ENCODE measurements at regions not wholly inside any gene's neighbourhood (a gene's known extent, or its start where the extent isn't known, plus 50 kb on each side); places are given as distances from the start of the nearest gene placed in this dataset.

- H3K4me1 Mint-ChIP-seq: no peaks in the 10 kb centered on the region
- H3K9me3 Mint-ChIP-seq: peaks cover 22% of the 10 kb centered on the region
- no peak overlapping the region for H3K27ac Mint-ChIP-seq
- no peaks in the 10 kb centered on the region for H3K36me3 Mint-ChIP-seq (ENCODE audit: low read depth)
- no peak for DNase-seq
- ATAC-seq: no peak
- H3K27me3 Mint-ChIP-seq: no peaks in the 10 kb centered on the region
- no peak overlapping the region for H3K4me3 Mint-ChIP-seq
Measured at GRCh38 chr6:50180646-50181045, 130.9 kb upstream of the DEFB112 start.

- no peaks in the 10 kb centered on the region for H3K27me3 Mint-ChIP-seq
- peaks cover 7% of the 10 kb centered on the region for H3K9me3 Mint-ChIP-seq
- H3K4me1 Mint-ChIP-seq: no peaks in the 10 kb centered on the region
- DNase-seq (no peak), ATAC-seq (no peak)
- no peak overlapping the region for H3K4me3 Mint-ChIP-seq
- no peak overlapping the region for H3K27ac Mint-ChIP-seq
- H3K36me3 Mint-ChIP-seq (ENCODE audit: low read depth): no peaks in the 10 kb centered on the region
Measured at GRCh38 chr6:50185006-50185405, 135.3 kb upstream of the DEFB112 start.

GRCh38 chr6:50187351-50187921 is 137.7 kb upstream of the DEFB112 start:
- no peaks in the 10 kb centered on the region for H3K4me1 Mint-ChIP-seq
- ATAC-seq (no peak), DNase-seq (no peak)
- H3K4me3 Mint-ChIP-seq: no peak overlapping the region
- H3K27ac Mint-ChIP-seq: no peak overlapping the region
- no peaks in the 10 kb centered on the region for H3K36me3 Mint-ChIP-seq (ENCODE audit: low read depth)
- H3K27me3 Mint-ChIP-seq: no peaks in the 10 kb centered on the region
- H3K9me3 Mint-ChIP-seq: peaks cover 7% of the 10 kb centered on the region

GRCh38 chr6:50198245-50198644 is 148.5 kb upstream of the DEFB112 start:
- Mint-ChIP-seq H3K36me3 (ENCODE audit: low read depth) (no peaks in the 10 kb centered on the region), H3K9me3 (peaks cover 6% of the 10 kb centered on the region), H3K27ac (no peak overlapping the region), H3K4me3 (no peak overlapping the region), H3K27me3 (no peaks in the 10 kb centered on the region), H3K4me1 (no peaks in the 10 kb centered on the region)
- no peak for DNase-seq
- ATAC-seq: no peak

GRCh38 chr6:50202766-50203165 is 153.0 kb upstream of the DEFB112 start:
- no peak for DNase-seq
- Mint-ChIP-seq H3K27me3 (no peaks in the 10 kb centered on the region), H3K4me1 (no peaks in the 10 kb centered on the region), H3K9me3 (peaks cover 6% of the 10 kb centered on the region), H3K4me3 (no peak overlapping the region), H3K27ac (no peak overlapping the region), H3K36me3 (ENCODE audit: low read depth) (no peaks in the 10 kb centered on the region)
- no peak for ATAC-seq

- Mint-ChIP-seq H3K4me3 (no peak overlapping the region), H3K36me3 (ENCODE audit: low read depth) (no peaks in the 10 kb centered on the region), H3K9me3 (peaks cover 6% of the 10 kb centered on the region), H3K27me3 (no peaks in the 10 kb centered on the region), H3K4me1 (no peaks in the 10 kb centered on the region), H3K27ac (no peak overlapping the region)
- DNase-seq (no peak), ATAC-seq (no peak)
Measured at GRCh38 chr6:50211582-50211981, 161.9 kb upstream of the DEFB112 start.

GRCh38 chr6:50213146-50213545 is 163.4 kb upstream of the DEFB112 start:
- no peaks in the 10 kb centered on the region for H3K4me1 Mint-ChIP-seq
- H3K27me3 Mint-ChIP-seq: no peaks in the 10 kb centered on the region
- H3K36me3 Mint-ChIP-seq (ENCODE audit: low read depth): no peaks in the 10 kb centered on the region
- ATAC-seq (no peak), DNase-seq (no peak)
- no peak overlapping the region for H3K27ac Mint-ChIP-seq
- peaks cover 6% of the 10 kb centered on the region for H3K9me3 Mint-ChIP-seq
- no peak overlapping the region for H3K4me3 Mint-ChIP-seq

GRCh38 chr6:50214937-50215336 is 165.2 kb upstream of the DEFB112 start:
- no peaks in the 10 kb centered on the region for H3K4me1 Mint-ChIP-seq
- ATAC-seq: no peak
- H3K36me3 Mint-ChIP-seq (ENCODE audit: low read depth): no peaks in the 10 kb centered on the region
- H3K27ac Mint-ChIP-seq: no peak overlapping the region
- no peak overlapping the region for H3K4me3 Mint-ChIP-seq
- peaks cover 6% of the 10 kb centered on the region for H3K9me3 Mint-ChIP-seq
- no peaks in the 10 kb centered on the region for H3K27me3 Mint-ChIP-seq
- DNase-seq: no peak

GRCh38 chr6:50217841-50218240 is 168.1 kb upstream of the DEFB112 start:
- DNase-seq: no peak
- no peak for ATAC-seq
- Mint-ChIP-seq H3K36me3 (ENCODE audit: low read depth) (no peaks in the 10 kb centered on the region), H3K4me3 (no peak overlapping the region), H3K27ac (no peak overlapping the region), H3K4me1 (no peaks in the 10 kb centered on the region), H3K9me3 (peaks cover 17% of the 10 kb centered on the region), H3K27me3 (no peaks in the 10 kb centered on the region)

- H3K4me3 Mint-ChIP-seq: no peak overlapping the region
- no peaks in the 10 kb centered on the region for H3K4me1 Mint-ChIP-seq
- peaks cover 4% of the 10 kb centered on the region for H3K9me3 Mint-ChIP-seq
- no peaks in the 10 kb centered on the region for H3K27me3 Mint-ChIP-seq
- ATAC-seq (no peak), DNase-seq (no peak)
- H3K27ac Mint-ChIP-seq: no peak overlapping the region
- H3K36me3 Mint-ChIP-seq (ENCODE audit: low read depth): no peaks in the 10 kb centered on the region
Measured at GRCh38 chr6:50236164-50236563, 186.4 kb upstream of the DEFB112 start.

- H3K4me1 Mint-ChIP-seq: no peaks in the 10 kb centered on the region
- H3K4me3 Mint-ChIP-seq: no peak overlapping the region
- H3K36me3 Mint-ChIP-seq (ENCODE audit: low read depth): no peaks in the 10 kb centered on the region
- no peak for ATAC-seq
- no peaks in the 10 kb centered on the region for H3K9me3 Mint-ChIP-seq
- no peak for DNase-seq
- H3K27me3 Mint-ChIP-seq: no peaks in the 10 kb centered on the region
- no peak overlapping the region for H3K27ac Mint-ChIP-seq
Measured at GRCh38 chr6:50239853-50240252, 190.1 kb upstream of the DEFB112 start.

GRCh38 chr6:50240986-50241385 is 191.3 kb upstream of the DEFB112 start:
- H3K9me3 Mint-ChIP-seq: no peaks in the 10 kb centered on the region
- H3K4me1 Mint-ChIP-seq: no peaks in the 10 kb centered on the region
- H3K27me3 Mint-ChIP-seq: no peaks in the 10 kb centered on the region
- no peak overlapping the region for H3K4me3 Mint-ChIP-seq
- no peaks in the 10 kb centered on the region for H3K36me3 Mint-ChIP-seq (ENCODE audit: low read depth)
- no peak for DNase-seq
- ATAC-seq: no peak
- H3K27ac Mint-ChIP-seq: no peak overlapping the region

GRCh38 chr6:50249493-50249892 is 199.8 kb upstream of the DEFB112 start:
- Mint-ChIP-seq H3K36me3 (ENCODE audit: low read depth) (no peaks in the 10 kb centered on the region), H3K4me3 (no peak overlapping the region), H3K4me1 (no peaks in the 10 kb centered on the region), H3K27me3 (no peaks in the 10 kb centered on the region), H3K27ac (no peak overlapping the region), H3K9me3 (peaks cover 12% of the 10 kb centered on the region)
- no peak for ATAC-seq
- DNase-seq: no peak

GRCh38 chr6:50257322-50257721 is 207.6 kb upstream of the DEFB112 start:
- H3K9me3 Mint-ChIP-seq: peaks cover 7% of the 10 kb centered on the region
- no peak overlapping the region for H3K4me3 Mint-ChIP-seq
- H3K36me3 Mint-ChIP-seq (ENCODE audit: low read depth): no peaks in the 10 kb centered on the region
- ATAC-seq (no peak), DNase-seq (no peak)
- no peak overlapping the region for H3K27ac Mint-ChIP-seq
- H3K4me1 Mint-ChIP-seq: no peaks in the 10 kb centered on the region
- no peaks in the 10 kb centered on the region for H3K27me3 Mint-ChIP-seq

- ATAC-seq (no peak), DNase-seq (no peak)
- Mint-ChIP-seq H3K36me3 (ENCODE audit: low read depth) (no peaks in the 10 kb centered on the region), H3K9me3 (peaks cover 7% of the 10 kb centered on the region), H3K4me1 (no peaks in the 10 kb centered on the region), H3K27me3 (no peaks in the 10 kb centered on the region), H3K4me3 (no peak overlapping the region), H3K27ac (no peak overlapping the region)
Measured at GRCh38 chr6:50259903-50260302, 210.2 kb upstream of the DEFB112 start.

GRCh38 chr6:50264995-50265571 is 215.4 kb upstream of the DEFB112 start:
- no peak for DNase-seq
- Mint-ChIP-seq H3K9me3 (no peaks in the 10 kb centered on the region), H3K36me3 (ENCODE audit: low read depth) (no peaks in the 10 kb centered on the region), H3K4me3 (no peak overlapping the region), H3K27me3 (no peaks in the 10 kb centered on the region), H3K27ac (no peak overlapping the region), H3K4me1 (no peaks in the 10 kb centered on the region)
- ATAC-seq: no peak
